Lung (tissue), 11 donors: ENCODE measurements at regions not wholly inside any gene's neighbourhood (a gene's known extent, or its start where the extent isn't known, plus 50 kb on each side); places are given as distances from the start of the nearest gene placed in this dataset.
"Not testable (repeated sequence)": the region's sequence is repeated elsewhere in the genome, so short reads cannot be mapped to it uniquely, and the experiment has no call there.

ENCODE experiments used
- ATAC-seq: fragments of 200-7000 bp; cut with Tn5 transposase; one replicate; pipeline ENCODE4 v1.9.1; 2020; ENCODE audit warnings: moderate number of reproducible peaks; ENCODE audit not compliant: insufficient read depth, low FRiP score
- DNase-seq, 3 donors: peaks; one replicate each; pipeline ENCODE4 v3.0.0-alpha.2; 2013 to 2017
- H3K27ac ChIP-seq, 2 donors: one replicate each; pipeline ENCODE4 v1.5.1; 2013; ENCODE audit warnings: mild to moderate bottlenecking in 2 of 2, moderate library complexity in 2 of 2, control low read depth in 1 of 2, inconsistent platforms in 1 of 2, low read depth in 1 of 2, low read length in 1 of 2
- H3K27me3 ChIP-seq, 3 donors: one replicate each; pipeline ENCODE4 v1.5.1; 2013; ENCODE audit warnings: low read length in 2 of 3; ENCODE audit not compliant: control insufficient read depth in 3 of 3, insufficient read depth in 3 of 3
- H3K36me3 ChIP-seq, 4 donors: one replicate each; pipeline ENCODE4 v1.5.1; 2013; ENCODE audit warnings: low read length in 4 of 4, mild to moderate bottlenecking in 1 of 4, moderate library complexity in 1 of 4; ENCODE audit not compliant: control insufficient read depth in 4 of 4, insufficient read depth in 4 of 4
- H3K4me1 ChIP-seq, 5 donors: one replicate each; pipeline ENCODE4 v1.5.1; 2013; ENCODE audit warnings: low read length in 5 of 5, mild to moderate bottlenecking in 2 of 5, moderate library complexity in 1 of 5; ENCODE audit not compliant: control insufficient read depth in 5 of 5, insufficient read depth in 5 of 5
- H3K4me3 ChIP-seq: one replicate; pipeline ENCODE4 v1.5.1; 2013; ENCODE audit warnings: mild to moderate bottlenecking, control low read depth, moderate library complexity
- H3K9ac ChIP-seq, 2 donors: one replicate each; pipeline ENCODE4 v1.5.1; 2013; ENCODE audit warnings: low read length in 2 of 2, control low read depth in 1 of 2; ENCODE audit not compliant: insufficient read depth in 1 of 2
- H3K9me3 ChIP-seq, 4 donors: one replicate each; pipeline ENCODE4 v1.5.1; 2013; ENCODE audit warnings: low read length in 3 of 4, mild to moderate bottlenecking in 1 of 4, moderate library complexity in 1 of 4; ENCODE audit not compliant: control insufficient read depth in 4 of 4, insufficient read depth in 3 of 4
- WGBS, 2 donors: extraction: QIAGEN DNeasy Blood & Tissue Kit; methylation state at CpG; one replicate each; pipeline ENCODE4 v1.1.7; 2013; 5-methylcytosine and 5-hydroxymethylcytosine counted together
- TF ChIP-seq, protein P1 (sequence below): IDR thresholded peaks from 2 replicates; pipeline ENCODE4 v1.5.1; 2012; ENCODE audit warnings: mild to moderate bottlenecking; ENCODE audit errors: control extremely low read depth, extremely low read depth
- donor health status: control.
- donor health status: control.
- donor health status: Bipolar disorder and iron deficiency.
- donor health status: healthy.
- donor health status: DM: yes; HTN: yes; CAD: no.

DNA sequence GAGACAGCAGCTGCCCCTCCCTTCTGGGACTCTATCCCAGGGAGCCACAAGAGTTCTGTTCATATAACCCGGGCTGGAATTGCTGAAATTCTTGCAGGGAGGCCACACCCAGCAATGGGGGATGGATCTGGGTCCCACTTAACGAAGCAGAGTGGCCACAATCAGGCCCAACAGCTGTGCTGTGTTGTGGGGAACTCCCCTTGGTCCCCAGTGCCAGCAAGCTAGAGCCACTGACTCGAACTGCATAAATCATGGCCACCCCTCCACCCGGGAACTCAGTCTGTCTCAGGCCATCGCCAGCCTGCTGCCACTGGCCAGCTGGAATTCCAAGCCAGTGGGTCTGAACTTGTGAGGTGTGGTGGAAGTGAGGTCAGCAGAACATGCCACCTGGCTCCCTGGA is 111.1 kb downstream of the KLF8 start:
- TF ChIP-seq, protein P1, sequence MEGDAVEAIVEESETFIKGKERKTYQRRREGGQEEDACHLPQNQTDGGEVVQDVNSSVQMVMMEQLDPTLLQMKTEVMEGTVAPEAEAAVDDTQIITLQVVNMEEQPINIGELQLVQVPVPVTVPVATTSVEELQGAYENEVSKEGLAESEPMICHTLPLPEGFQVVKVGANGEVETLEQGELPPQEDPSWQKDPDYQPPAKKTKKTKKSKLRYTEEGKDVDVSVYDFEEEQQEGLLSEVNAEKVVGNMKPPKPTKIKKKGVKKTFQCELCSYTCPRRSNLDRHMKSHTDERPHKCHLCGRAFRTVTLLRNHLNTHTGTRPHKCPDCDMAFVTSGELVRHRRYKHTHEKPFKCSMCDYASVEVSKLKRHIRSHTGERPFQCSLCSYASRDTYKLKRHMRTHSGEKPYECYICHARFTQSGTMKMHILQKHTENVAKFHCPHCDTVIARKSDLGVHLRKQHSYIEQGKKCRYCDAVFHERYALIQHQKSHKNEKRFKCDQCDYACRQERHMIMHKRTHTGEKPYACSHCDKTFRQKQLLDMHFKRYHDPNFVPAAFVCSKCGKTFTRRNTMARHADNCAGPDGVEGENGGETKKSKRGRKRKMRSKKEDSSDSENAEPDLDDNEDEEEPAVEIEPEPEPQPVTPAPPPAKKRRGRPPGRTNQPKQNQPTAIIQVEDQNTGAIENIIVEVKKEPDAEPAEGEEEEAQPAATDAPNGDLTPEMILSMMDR, result no peak
- no peak for DNase-seq

DNA sequence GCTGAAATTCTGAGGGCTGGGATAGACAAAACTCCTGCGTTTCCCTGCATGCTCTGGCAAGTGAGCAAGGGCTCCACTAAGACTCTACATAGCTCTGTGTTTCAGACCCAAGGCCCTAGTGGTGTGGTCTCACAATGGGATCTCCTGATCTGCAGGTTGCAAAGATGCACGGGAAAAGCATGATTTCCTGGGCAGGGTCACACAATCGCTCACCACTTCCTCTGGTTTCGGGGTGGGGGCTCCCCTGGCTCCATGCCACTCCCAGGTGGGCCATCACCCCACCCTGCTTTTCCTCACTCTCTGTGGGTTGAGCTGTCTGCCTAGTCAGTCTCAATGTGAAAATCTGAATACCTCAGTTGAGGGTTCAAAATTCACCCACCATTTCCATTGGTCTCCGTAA is 111.5 kb downstream of the KLF8 start:
- Histone ChIP-seq H3K27me3 (peaks cover 0 to 3% (median 0%) of the 10 kb centered on the region in 3 donors), H3K9me3 (peaks cover 0 to 9% (median 1%) of the 10 kb centered on the region in 4 donors), H3K4me1 (no peaks in the 10 kb centered on the region), H3K36me3 (no peaks in the 10 kb centered on the region), H3K4me3 (no peak overlapping the region), H3K9ac (no peak overlapping the region), H3K27ac (peak overlapping the region in 1 of 2 donors; percentile 27)
- WGBS, 2 donors, result 30 to 53% methylated on average over 5 of the region's 5 CpGs
- no peak for ATAC-seq
- no peak for DNase-seq
- TF ChIP-seq, protein P1, result no peak

More for the DNA sequence above, 111.1 kb downstream of the KLF8 start:
- Histone ChIP-seq H3K36me3 (no peaks in the 10 kb centered on the region), H3K4me3 (no peak overlapping the region), H3K9ac (no peak overlapping the region), H3K27ac (peak overlapping the region in 1 of 2 donors; percentile 27), H3K9me3 (peaks cover 0 to 9% (median 1%) of the 10 kb centered on the region in 4 donors), H3K4me1 (no peaks in the 10 kb centered on the region), H3K27me3 (peaks cover 0 to 3% (median 0%) of the 10 kb centered on the region in 3 donors)
- WGBS, 2 donors, result 45 to 47% methylated on average over 2 to 5 of the region's 5 CpGs
- no peak for ATAC-seq

DNA sequence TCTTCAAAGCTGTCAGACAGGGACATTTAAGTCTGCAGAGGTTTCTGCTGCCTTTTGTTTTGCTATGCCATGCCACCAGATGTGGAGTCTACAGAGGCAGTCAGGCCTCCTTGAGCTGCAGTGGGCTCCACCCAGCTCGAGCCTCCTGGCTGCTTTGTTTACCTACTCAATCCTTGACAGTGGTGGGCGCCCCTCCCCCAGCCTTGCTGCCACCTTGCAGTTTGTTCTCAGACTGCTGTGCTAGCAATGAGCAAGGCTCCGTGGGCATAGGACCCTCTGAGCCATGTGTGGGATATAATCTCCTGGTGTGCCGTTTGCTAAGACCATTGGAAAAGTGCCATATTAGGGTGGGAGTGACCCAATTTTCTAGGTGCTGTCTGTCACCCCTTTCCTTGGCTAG is 126.0 kb downstream of the KLF8 start:
- ATAC-seq, H3K4me3 ChIP-seq, H3K27me3 ChIP-seq, DNase-seq, H3K9ac ChIP-seq, H3K36me3 ChIP-seq, H3K4me1 ChIP-seq, H3K27ac ChIP-seq: not testable (repeated sequence)
- 65 to 66% methylated on average over 4 of the region's 4 CpGs for WGBS, 2 donors
- peaks cover 0 to 12% (median 3%) of the 10 kb centered on the region in 4 donors for H3K9me3 ChIP-seq

DNA sequence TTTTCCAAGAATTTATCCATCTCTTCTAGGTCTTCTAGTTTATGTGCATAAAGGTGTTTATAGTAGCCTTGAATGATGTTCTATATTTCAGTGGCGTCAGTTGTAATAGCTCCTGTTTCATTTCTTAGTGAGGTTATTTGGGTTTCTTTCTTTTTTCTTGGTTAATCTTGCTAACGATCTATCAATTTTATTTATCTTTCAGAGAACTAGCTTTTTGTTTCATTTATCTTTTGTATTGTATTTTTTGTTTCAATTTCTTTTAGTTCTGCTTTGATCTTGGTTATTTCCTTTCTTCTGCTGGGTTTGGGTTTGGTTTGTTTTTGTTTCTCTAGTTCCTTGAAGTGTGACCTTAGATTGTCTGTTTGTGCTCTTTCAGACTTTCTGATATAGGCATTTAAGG is 133.0 kb downstream of the KLF8 start:
- not testable (repeated sequence) for H3K9me3 ChIP-seq, H3K9ac ChIP-seq, H3K4me1 ChIP-seq, H3K36me3 ChIP-seq, H3K27me3 ChIP-seq, DNase-seq, H3K27ac ChIP-seq, ATAC-seq, H3K4me3 ChIP-seq
- 76 to 83% methylated on average over 2 of the region's 2 CpGs for WGBS, 2 donors

DNA sequence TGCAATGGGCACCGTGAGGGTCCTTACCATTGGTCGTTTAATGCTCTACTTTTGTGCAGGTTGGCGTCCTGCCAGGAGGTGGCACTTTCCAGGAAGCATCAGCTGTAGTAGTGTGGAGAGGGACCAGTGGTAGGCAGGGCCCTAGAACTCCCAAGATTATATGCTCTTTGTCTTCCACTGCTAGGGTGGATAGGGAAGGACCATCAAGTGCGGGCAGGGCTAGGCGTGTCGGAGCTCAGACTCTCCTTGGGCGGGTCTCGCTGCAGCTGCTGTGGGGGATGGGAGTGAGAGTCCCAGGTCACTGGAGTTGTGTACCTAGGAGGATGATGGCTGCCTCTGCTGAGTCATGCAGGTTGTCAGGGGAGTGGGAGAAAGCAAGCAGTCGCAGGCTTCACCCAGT is 134.7 kb downstream of the KLF8 start:
- TF ChIP-seq, protein P1, result no peak
- no peak for DNase-seq
- Histone ChIP-seq H3K9ac (no peak overlapping the region), H3K36me3 (no peaks in the 10 kb centered on the region), H3K4me1 (no peaks in the 10 kb centered on the region), H3K4me3 (no peak overlapping the region), H3K27me3 (no peaks in the 10 kb centered on the region), H3K27ac (no peak overlapping the region), H3K9me3 (peaks cover 0 to 4% (median 2%) of the 10 kb centered on the region in 4 donors)
- ATAC-seq, result no peak
- WGBS, 2 donors, result 69 to 80% methylated on average over 9 of the region's 9 CpGs
